Naive thymus-derived CD8-positive, alpha-beta T cell (primary cell): ENCODE measurements at regions not wholly inside any gene's neighbourhood (a gene's known extent, or its start where the extent isn't known, plus 50 kb on each side); places are given as distances from the start of the nearest gene placed in this dataset.
"Not testable (repeated sequence)": the region's sequence is repeated elsewhere in the genome, so short reads cannot be mapped to it uniquely, and the experiment has no call there.

Experiments
- ATAC-seq, 2 donors: fragments of 150-1000 bp; cut with Tn5 transposase in 1 of 2; sonication (Bioruptor Pico), chemical (Tn5 transposase) in 1 of 2; 1 replicate in 1 of 2; 2 replicates in 1 of 2; pipeline ENCODE4 v1.10.0; 2021; ENCODE audit warnings: mild to moderate bottlenecking in 2 of 2, moderate library complexity in 2 of 2
- POLR2A ChIA-PET: fragments of 350-600 bp; sonication (Branson Sonifier 250); formaldehyde crosslinking; loops from one replicate; lab custom pipeline; 2021; ENCODE audit warnings: antibody characterized with exemption; lab: Charles Lee
- DNase-seq, 10 donors: peaks; one replicate each; pipeline versions ENCODE4 v3.0.0 to v3.0.0-alpha.2; 2020 to 2022
- H3K27ac Mint-ChIP-seq, 10 donors: one replicate each; pipeline ENCODE4 v1.8.0; 2020 to 2022; ENCODE audit warnings: mild to moderate bottlenecking in 10 of 10, mixed read lengths in 10 of 10, moderate library complexity in 4 of 10, inconsistent platforms in 1 of 10
- H3K27me3 Mint-ChIP-seq, 5 donors: one replicate each; pipeline ENCODE4 v1.8.0; 2021 to 2022; ENCODE audit warnings: mixed read lengths in 5 of 5
- H3K36me3 Mint-ChIP-seq, 3 donors: one replicate each; pipeline ENCODE4 v1.8.0; 2020 to 2022; ENCODE audit warnings: mixed read lengths in 3 of 3, mild to moderate bottlenecking in 2 of 3, inconsistent platforms in 1 of 3
- H3K4me1 Mint-ChIP-seq, 4 donors: one replicate each; pipeline ENCODE4 v1.8.0; 2021 to 2022; ENCODE audit warnings: mixed read lengths in 4 of 4
- H3K4me3 Mint-ChIP-seq, 10 donors: one replicate each; pipeline ENCODE4 v1.8.0; 2020 to 2022; ENCODE audit warnings: mild to moderate bottlenecking in 10 of 10, mixed read lengths in 10 of 10, moderate library complexity in 6 of 10, inconsistent platforms in 1 of 10
- H3K9me3 Mint-ChIP-seq, 9 donors: one replicate each; pipeline ENCODE4 v1.8.0; 2020 to 2022; ENCODE audit warnings: mixed read lengths in 9 of 9, mild to moderate bottlenecking in 3 of 9, inconsistent platforms in 1 of 9, moderate library complexity in 1 of 9

DNA sequence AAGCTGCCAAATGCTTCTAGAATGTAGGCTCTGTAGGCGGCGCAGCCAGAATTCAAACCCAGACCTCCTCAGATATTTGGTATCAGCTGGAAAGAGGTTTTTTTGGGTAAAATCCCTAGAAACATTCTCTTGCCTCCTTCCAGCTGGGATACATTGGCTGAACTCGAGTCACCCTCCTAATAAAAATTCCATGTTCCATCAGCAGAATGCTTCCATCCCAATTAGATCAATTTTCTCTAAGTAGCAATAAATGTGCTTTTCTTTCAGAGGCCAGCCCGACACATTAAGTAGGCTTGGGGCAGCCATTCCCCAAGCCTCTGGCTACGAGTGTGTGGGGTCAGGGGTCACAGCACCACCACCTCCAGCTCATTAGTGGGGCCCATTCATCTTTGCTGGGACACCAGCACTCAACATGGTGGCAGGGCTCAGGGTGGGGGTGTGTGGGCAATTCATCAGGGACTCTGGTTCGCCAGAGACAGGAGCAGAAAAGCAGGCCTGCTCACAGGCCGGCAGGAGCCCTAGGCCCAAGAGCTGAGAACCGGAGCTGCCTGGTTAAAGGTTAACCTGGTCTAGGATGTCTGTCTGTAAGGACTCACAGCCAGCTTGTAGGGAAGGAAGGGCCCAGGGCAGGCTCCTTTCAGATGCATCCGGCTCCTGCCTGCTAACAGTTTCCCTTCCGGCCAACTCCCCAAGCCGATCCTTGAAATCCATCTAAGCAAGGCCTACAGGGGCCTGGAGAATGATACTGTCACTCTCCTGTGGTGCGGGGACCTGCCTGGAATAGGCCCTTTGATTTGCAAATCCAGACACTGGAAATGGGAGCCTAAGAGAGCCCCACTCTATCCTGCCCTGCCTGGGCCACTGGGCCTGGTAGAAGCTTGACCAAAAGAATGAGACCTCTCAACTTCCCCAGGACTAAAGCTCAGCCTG, 159.1 kb upstream of the TOP1 start:
- Mint-ChIP-seq H3K27me3 (no peaks in the 10 kb centered on the region), H3K4me1 (no peaks in the 10 kb centered on the region), H3K9me3 (no peaks in the 10 kb centered on the region), H3K4me3 (no peak overlapping the region), H3K27ac (peak overlapping the region in 1 of 10 donors; percentile 2), H3K36me3 (no peaks in the 10 kb centered on the region)
- POLR2A ChIA-PET: no interaction called here
- DNase-seq: no peak
- no peak for ATAC-seq

DNA sequence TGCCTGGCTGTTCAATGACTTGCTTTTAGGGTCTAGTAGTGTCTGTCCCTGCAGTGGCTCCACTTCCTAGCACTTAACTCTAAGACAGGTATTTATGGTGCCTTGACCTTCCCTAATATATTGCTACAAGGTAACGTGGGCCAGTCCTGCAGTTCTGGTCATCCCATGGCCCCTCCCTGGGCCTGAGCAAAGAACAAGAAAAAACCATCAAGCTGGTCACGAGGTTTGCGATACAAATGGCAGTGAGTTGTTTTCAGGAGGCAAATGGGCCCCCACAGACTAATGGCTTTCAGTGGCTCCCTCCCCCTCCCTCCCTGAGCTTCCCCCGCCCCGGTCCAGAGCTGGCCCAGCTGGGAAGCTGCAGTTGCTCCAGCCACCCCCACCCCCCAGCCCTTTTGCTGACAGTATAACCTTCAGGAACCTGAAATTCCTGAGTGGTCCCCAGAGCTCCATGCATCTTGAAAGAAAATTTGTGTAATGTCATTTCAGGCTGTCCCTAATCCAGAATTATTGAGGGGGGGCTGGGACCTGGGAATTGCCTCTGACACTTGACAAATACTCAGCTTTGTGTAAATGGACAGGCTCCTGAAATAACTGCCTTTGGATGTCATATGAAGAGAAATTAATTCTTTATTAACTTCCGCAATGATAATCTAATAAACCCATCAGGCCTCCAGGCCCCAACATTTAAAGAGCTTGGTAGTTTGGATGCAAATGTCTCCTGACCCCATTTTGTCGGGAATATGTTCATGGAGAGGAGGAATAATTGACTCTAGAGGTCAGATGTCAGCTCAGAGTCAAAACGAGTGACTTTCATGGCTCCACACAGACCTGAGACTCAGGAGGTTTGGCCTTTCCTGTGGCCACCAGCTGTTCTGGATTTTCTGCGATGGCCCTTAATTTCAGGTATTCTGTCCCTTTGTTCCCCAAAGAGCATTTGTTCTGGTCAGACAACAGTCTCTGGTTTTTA, 153.2 kb upstream of the TOP1 start:
- Mint-ChIP-seq H3K9me3 (peaks cover 2 to 22% (median 8%) of the 10 kb centered on the region in 9 donors), H3K36me3 (peaks cover 0 to 13% (median 4%) of the 10 kb centered on the region in 3 donors), H3K4me3 (no peak overlapping the region), H3K4me1 (no peaks in the 10 kb centered on the region), H3K27me3 (no peaks in the 10 kb centered on the region), H3K27ac (no peak overlapping the region)
- DNase-seq (no peak), ATAC-seq (no peak)
- POLR2A ChIA-PET: no interaction called here

DNA sequence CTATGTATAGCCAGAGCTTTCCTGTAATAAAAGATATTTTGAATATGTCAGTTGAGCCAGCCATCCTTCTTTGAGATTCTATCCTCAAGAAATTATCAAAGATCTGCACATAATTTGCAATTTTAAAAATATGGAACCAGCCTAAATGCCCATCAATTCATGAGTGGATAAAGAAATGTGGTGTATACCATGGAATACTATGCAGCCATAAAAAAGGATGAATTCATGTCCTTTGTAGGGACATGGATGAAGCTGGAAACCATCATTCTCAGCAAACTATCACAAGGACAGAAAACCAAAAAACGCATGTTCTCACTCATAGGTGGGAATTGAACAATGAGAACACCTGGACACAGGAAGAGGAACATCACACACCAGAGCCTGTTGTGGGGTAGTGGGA, 150.5 kb upstream of the TOP1 start:
- H3K4me3 Mint-ChIP-seq, DNase-seq, H3K27ac Mint-ChIP-seq, ATAC-seq, H3K27me3 Mint-ChIP-seq, POLR2A ChIA-PET: not testable (repeated sequence)
- Mint-ChIP-seq H3K4me1 (peaks cover 9 to 22% (median 19%) of the 10 kb centered on the region in 4 donors), H3K9me3 (peaks cover 2 to 30% (median 16%) of the 10 kb centered on the region in 9 donors), H3K36me3 (peaks cover 0 to 23% (median 12%) of the 10 kb centered on the region in 3 donors)

DNA sequence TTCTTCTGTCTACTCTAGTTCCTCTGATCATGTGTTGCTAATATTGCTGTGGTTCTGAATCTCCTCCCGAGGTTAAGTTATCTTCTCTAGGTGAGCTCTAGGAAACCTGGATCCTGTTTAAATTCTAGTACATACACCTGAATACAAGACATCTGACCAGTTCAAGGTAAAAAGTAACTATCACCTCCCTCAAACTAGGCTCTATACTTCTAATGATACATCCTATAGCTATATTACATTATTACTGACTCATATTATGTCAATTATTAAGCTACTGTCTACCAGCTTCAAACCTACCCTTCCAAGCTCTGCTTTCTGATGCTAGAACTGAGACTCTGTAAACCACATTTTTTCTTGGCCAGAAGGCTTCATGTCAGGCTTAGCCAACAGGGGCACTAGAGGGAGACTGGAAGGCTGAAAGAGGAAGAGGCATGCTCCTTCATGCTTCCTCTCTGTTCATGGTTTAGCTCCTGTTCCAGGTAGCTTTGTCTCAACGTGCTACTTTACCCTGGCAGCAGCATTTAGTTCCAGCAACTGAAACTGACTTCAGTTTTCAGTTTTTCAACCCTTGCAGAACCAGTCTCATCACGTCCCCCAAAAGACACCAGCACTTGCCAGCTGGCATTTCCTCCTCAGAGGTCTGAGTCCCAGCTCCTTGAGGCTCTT, 148.4 kb upstream of the TOP1 start:
- H3K27me3 Mint-ChIP-seq: no peaks in the 10 kb centered on the region
- H3K27ac Mint-ChIP-seq: no peak overlapping the region

DNA sequence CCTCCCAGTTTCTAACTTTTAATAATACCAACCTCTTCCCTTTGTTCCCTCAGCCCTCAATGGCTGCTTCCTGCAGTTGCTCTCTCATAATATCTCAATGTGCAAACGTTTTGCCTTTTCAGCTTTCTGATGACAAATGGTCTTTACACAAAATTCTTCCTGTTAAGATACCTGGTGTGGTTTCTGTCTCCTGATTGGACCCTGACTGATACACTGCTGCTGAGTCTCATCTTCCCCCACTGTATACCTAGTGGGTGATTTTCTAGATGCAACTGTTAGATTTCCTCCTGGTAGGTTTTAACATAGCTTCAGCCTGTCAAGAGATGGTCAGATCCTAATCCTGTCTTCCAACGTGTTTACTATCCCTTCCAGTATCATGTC, 147.9 kb upstream of the TOP1 start:
- Mint-ChIP-seq H3K9me3 (peaks cover 2 to 30% (median 16%) of the 10 kb centered on the region in 9 donors), H3K4me3 (no peak overlapping the region), H3K4me1 (peaks cover 11 to 33% (median 28%) of the 10 kb centered on the region in 4 donors), H3K27ac (peak overlapping the region in 1 of 10 donors; percentile 76), H3K27me3 (no peaks in the 10 kb centered on the region), H3K36me3 (peaks cover 0 to 23% (median 12%) of the 10 kb centered on the region in 3 donors)
- no peak for ATAC-seq
- POLR2A ChIA-PET: no interaction called here
- DNase-seq: no peak

More for the DNA sequence above, 148.4 kb upstream of the TOP1 start:
- no peak overlapping the region for H3K4me3 Mint-ChIP-seq
- peaks cover 2 to 30% (median 16%) of the 10 kb centered on the region in 9 donors for H3K9me3 Mint-ChIP-seq
- DNase-seq: no peak
- H3K36me3 Mint-ChIP-seq: peaks cover 0 to 23% (median 12%) of the 10 kb centered on the region in 3 donors
- ATAC-seq: no peak
- H3K4me1 Mint-ChIP-seq: peaks cover 11 to 30% (median 27%) of the 10 kb centered on the region in 4 donors
- POLR2A ChIA-PET: no interaction called here

DNA sequence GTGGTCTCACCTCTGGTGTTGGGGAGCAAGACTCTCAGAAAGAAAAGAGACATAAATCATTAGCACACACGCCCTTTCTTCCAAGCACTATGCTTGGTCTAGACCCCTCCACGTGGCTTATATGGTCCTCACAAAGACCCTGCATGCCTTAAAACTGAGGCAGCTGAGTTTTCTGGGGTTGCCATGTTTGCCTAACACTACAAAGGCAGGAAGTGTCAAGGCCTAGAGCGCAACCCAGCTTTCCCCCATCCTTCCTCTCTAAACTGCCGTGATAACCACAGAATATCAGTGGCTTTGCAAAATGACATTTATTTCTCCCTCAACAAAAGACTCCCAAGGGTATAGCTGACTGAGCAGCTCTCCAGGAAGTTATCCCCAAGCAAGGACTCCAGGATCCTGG, 146.5 kb upstream of the TOP1 start:
- POLR2A ChIA-PET: no interaction called here
- DNase-seq (peak in 3 of 10 donors; percentile 7 to 29 (median 18)), ATAC-seq (peak; percentile 47 to 59)
- no peaks in the 10 kb centered on the region for H3K27me3 Mint-ChIP-seq
- H3K4me1 Mint-ChIP-seq: peaks cover 11 to 34% (median 28%) of the 10 kb centered on the region in 4 donors
- peaks cover 2 to 30% (median 16%) of the 10 kb centered on the region in 9 donors for H3K9me3 Mint-ChIP-seq
- H3K4me3 Mint-ChIP-seq: peak overlapping the region; percentile 8 to 70 (median 50)
- H3K36me3 Mint-ChIP-seq: peaks cover 0 to 23% (median 12%) of the 10 kb centered on the region in 3 donors
- H3K27ac Mint-ChIP-seq: peak overlapping the region in 8 of 10 donors; percentile 27 to 70 (median 44)

DNA sequence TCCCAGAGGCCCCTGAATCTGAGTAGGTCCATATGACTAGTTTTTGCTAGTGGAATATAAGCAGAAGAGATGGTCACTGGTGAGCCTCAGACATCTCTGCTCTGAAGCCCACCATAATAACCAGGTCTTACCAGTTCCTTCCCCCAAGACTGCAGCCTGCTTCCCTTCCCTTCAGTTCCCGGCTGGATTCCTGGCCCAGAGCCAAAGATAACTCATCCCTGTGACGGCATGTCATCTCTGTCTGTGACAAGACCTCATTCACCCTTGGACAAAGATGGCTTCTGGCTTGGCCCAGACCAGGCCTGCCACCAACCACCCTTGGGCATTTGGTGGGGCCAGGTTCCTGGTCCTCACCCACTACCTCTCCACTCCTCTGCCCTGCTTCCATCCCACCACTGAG, 145.5 kb upstream of the TOP1 start:
- H3K27me3 Mint-ChIP-seq: peaks cover 0 to 4% (median 0%) of the 10 kb centered on the region in 5 donors
- no peak for DNase-seq
- peaks cover 2 to 27% (median 16%) of the 10 kb centered on the region in 9 donors for H3K9me3 Mint-ChIP-seq
- H3K4me3 Mint-ChIP-seq: peak overlapping the region in 4 of 10 donors; percentile 39 to 69 (median 54)
- POLR2A ChIA-PET: no interaction called here
- peaks cover 13 to 35% (median 28%) of the 10 kb centered on the region in 4 donors for H3K4me1 Mint-ChIP-seq
- peaks cover 0 to 17% (median 8%) of the 10 kb centered on the region in 3 donors for H3K36me3 Mint-ChIP-seq
- peak overlapping the region in 5 of 10 donors; percentile 55 to 86 (median 61) for H3K27ac Mint-ChIP-seq
- ATAC-seq: no peak

DNA sequence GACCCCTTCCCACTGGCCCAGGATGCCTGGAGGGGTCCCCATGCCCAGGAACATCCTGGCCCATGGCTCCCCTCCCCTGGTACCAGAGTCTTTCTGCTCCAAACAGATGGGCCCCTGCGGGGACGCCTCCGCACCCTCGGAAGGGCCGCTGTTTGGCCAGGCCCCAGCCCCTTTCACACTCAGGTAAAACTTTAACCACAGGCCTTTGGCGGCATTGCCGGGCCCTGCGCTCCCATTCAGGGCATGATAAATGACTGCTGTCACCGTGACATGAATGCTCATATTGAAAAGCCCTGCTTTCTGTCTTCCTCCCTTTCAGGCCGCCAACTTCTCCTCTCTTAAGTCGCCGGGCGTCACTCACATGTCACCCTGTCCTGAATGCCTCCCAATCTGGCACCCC, 141.5 kb upstream of the TOP1 start:
- Mint-ChIP-seq H3K4me1 (peaks cover 13 to 30% (median 27%) of the 10 kb centered on the region in 4 donors), H3K36me3 (peaks cover 0 to 2% (median under 1%) of the 10 kb centered on the region in 3 donors), H3K27ac (peak overlapping the region in 1 of 10 donors; percentile 11), H3K4me3 (no peak overlapping the region), H3K27me3 (peaks cover 0 to 4% (median 0%) of the 10 kb centered on the region in 5 donors), H3K9me3 (peaks cover 0 to 2% (median 0%) of the 10 kb centered on the region in 9 donors)
- POLR2A ChIA-PET: no interaction called here
- DNase-seq: no peak
- ATAC-seq: no peak

DNA sequence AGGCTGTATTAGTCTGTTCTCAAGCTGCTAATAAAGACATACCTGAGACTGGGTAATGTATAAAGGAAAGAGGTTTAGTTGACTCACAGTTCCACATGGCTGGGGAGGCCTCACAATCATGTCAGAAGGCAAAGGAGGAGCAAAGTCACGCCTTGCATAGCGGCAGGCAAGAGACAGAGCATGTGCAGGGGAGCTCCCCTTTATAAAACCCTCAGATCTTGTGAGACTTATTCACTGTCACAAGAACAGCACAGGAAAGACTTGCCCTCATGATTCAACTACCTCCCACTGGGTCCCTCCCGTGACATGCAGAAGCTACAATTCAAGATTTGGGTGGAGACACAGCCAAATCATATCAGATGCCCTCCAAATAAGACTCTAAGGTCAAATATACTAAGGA, 139.4 kb upstream of the TOP1 start:
- ATAC-seq, H3K4me3 Mint-ChIP-seq, H3K36me3 Mint-ChIP-seq, H3K27me3 Mint-ChIP-seq, H3K9me3 Mint-ChIP-seq, DNase-seq, POLR2A ChIA-PET: not testable (repeated sequence)
- Mint-ChIP-seq H3K27ac (peak overlapping the region in 2 of 10 donors; percentile 46 to 55), H3K4me1 (peaks cover 6 to 15% (median 11%) of the 10 kb centered on the region in 4 donors)

DNA sequence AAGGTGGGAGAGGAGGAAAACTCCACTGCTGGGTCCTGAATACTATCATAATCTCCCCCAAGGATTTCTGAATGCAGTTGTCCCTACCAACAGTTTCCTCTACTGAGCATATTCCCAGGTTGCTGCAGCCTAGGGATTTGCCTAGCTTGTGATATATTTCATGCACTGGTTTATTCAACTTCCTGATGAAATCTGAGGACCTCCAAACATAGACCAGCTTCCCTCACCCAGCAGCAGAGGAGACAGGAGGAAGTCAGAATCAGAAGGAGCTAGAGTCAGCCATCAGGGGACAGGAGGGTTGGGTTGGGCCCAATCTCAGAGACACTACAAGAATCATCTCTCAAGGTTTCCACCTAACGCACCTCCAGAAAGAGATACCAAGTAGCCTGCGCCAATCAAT, 138.4 kb upstream of the TOP1 start:
- H3K4me1 Mint-ChIP-seq: peaks cover 6 to 15% (median 10%) of the 10 kb centered on the region in 4 donors
- no peaks in the 10 kb centered on the region for H3K36me3 Mint-ChIP-seq
- no peaks in the 10 kb centered on the region for H3K9me3 Mint-ChIP-seq
- POLR2A ChIA-PET: no interaction called here
- H3K4me3 Mint-ChIP-seq: no peak overlapping the region
- ATAC-seq (no peak), DNase-seq (no peak)
- peaks cover 0 to 4% (median 0%) of the 10 kb centered on the region in 5 donors for H3K27me3 Mint-ChIP-seq
- no peak overlapping the region for H3K27ac Mint-ChIP-seq

DNA sequence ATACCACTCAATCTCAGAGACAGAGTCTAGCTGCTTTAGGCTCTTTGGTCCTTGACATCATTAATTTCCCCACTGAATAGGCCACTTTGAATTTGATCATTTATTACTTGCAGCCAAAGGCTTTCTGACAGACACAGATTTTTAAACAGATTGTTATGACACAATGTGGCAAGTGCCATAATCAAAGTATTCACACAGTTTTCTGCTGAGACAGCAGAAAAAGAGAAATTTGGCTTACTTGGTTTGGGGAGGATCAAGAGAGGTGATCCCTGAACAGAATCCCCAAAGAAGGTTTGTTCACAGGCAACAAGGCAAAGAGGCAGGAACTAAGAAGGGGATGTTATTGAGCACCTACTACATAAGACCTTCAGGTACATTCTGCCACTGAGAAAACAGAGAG, 138.0 kb upstream of the TOP1 start:
- ATAC-seq (no peak), DNase-seq (no peak)
- peaks cover 0 to 5% (median 0%) of the 10 kb centered on the region in 5 donors for H3K27me3 Mint-ChIP-seq
- no peaks in the 10 kb centered on the region for H3K36me3 Mint-ChIP-seq
- peaks cover 6 to 15% (median 7%) of the 10 kb centered on the region in 4 donors for H3K4me1 Mint-ChIP-seq
- H3K9me3 Mint-ChIP-seq: no peaks in the 10 kb centered on the region
- no peak overlapping the region for H3K4me3 Mint-ChIP-seq
- POLR2A ChIA-PET: no interaction called here
- no peak overlapping the region for H3K27ac Mint-ChIP-seq

DNA sequence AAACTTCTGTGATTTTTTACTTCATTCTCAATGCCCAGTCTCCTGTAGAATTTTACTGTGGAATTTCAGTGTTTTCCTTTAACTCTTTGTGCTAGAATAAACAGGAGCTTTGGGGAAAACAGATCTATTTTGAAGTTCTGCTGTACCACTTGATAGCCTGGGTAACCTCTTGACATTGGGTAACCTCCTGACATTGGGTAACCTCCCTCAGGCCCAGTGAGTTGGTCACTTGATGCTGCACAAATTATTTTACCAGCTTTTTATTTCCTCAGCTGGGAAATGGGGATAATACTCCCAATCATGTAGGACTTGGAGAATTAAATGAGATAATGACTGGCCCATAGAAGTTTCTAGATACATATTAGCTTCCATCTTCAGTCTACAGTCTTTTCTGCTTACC, 137.3 kb upstream of the TOP1 start:
- Mint-ChIP-seq H3K4me3 (no peak overlapping the region), H3K36me3 (no peaks in the 10 kb centered on the region)
- POLR2A ChIA-PET: no interaction called here

More for the DNA sequence above, 137.3 kb upstream of the TOP1 start:
- DNase-seq (no peak), ATAC-seq (no peak)
- Mint-ChIP-seq H3K9me3 (no peaks in the 10 kb centered on the region), H3K27me3 (peaks cover 0 to 9% (median 0%) of the 10 kb centered on the region in 5 donors), H3K27ac (no peak overlapping the region), H3K4me1 (peaks cover 6 to 15% (median 6%) of the 10 kb centered on the region in 4 donors)
